AG04450 (cell line): ENCODE measurements at regions not wholly inside any gene's neighbourhood (a gene's known extent, or its start where the extent isn't known, plus 50 kb on each side); places are given as distances from the start of the nearest gene placed in this dataset.

ENCODE experiments used
- CTCF ChIA-PET: fragments of 300-600, 350-600 bp; formaldehyde crosslinking; extraction: SDS; loops from one replicate; lab custom pipeline; 2022; ENCODE audit warnings: antibody characterized with exemption, inconsistent platforms; lab: Charles Lee
- POLR2A ChIA-PET: fragments of 350-600 bp; formaldehyde crosslinking; extraction: SDS; loops from one replicate; lab custom pipeline; 2021; ENCODE audit warnings: antibody characterized with exemption, inconsistent platforms; lab: Yijun Ruan, JAX
- DNase-seq: peaks from one replicate; pipeline ENCODE4 v3.0.0-alpha.2; 2011; ENCODE audit warnings: low read depth, low spot score
- H3K27ac ChIP-seq: one replicate; pipeline ENCODE4 v1.5.1; 2012; ENCODE audit warnings: low read depth, low read length, control low read depth
- H3K27me3 ChIP-seq: one replicate; pipeline ENCODE4 v1.6.0; 2012; ENCODE audit warnings: low read length; ENCODE audit not compliant: control insufficient read depth, insufficient read depth
- H3K4me3 ChIP-seq: 2 replicates; pipeline ENCODE4 v1.5.1; 2011; ENCODE audit warnings: mild to moderate bottlenecking, low read depth, low read length, control low read depth
- H3K9me3 ChIP-seq: 2 replicates; pipeline ENCODE4 v1.5.1; 2012; ENCODE audit warnings: low read length; ENCODE audit not compliant: control insufficient read depth, insufficient read depth
- TF ChIP-seq, protein P1 (sequence below): IDR thresholded peaks from 2 replicates; pipeline ENCODE4 v1.5.1; 2011; ENCODE audit warnings: low read depth, low read length, control low read depth, inconsistent platforms

DNA sequence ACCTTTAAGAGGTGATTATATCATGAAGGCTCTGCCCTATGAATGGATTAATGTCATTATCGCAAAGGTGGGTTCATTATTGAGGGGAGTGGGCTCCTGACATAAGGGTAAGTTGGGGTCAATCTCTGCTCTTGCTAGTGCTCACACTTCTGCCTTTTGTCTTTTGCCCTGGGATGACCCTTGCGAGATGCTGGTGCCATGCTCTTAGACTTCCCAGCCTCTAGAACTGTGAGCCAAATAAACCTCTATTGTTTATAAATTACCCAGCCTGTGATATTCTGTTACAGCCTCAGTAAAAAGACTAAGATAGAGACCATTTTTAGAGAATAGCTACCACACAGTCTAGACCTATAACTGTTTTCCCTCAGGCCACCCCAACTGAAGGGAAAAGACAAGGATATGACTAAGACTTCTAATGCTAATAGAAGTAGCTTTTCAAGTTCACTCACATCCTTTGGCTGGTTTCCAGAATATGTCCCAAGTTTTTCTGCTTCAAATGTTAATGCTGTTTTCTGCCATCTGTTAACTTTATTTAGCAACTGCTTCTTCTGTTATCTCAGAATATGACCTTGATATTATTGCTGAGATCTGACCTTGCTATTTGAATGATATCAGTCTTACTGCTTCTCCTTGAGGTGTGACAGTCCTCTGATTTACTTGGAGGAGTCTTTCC is 65.1 kb upstream of the STAM2 start:
- no peaks in the 10 kb centered on the region for H3K27me3 ChIP-seq
- POLR2A ChIA-PET, result interaction anchor here (0.6 kb wide), 1 partner anchor 299 kb away, joined by 11 read pairs; no protein-coding TSS in a partner anchor
- no peak overlapping the region for H3K27ac ChIP-seq
- no peak for DNase-seq
- CTCF ChIA-PET, result no interaction called here
- no peak overlapping the region for H3K4me3 ChIP-seq
- peaks cover 3% of the 10 kb centered on the region; the same call in 1 of the 2 replicates for H3K9me3 ChIP-seq
- TF ChIP-seq, protein P1, sequence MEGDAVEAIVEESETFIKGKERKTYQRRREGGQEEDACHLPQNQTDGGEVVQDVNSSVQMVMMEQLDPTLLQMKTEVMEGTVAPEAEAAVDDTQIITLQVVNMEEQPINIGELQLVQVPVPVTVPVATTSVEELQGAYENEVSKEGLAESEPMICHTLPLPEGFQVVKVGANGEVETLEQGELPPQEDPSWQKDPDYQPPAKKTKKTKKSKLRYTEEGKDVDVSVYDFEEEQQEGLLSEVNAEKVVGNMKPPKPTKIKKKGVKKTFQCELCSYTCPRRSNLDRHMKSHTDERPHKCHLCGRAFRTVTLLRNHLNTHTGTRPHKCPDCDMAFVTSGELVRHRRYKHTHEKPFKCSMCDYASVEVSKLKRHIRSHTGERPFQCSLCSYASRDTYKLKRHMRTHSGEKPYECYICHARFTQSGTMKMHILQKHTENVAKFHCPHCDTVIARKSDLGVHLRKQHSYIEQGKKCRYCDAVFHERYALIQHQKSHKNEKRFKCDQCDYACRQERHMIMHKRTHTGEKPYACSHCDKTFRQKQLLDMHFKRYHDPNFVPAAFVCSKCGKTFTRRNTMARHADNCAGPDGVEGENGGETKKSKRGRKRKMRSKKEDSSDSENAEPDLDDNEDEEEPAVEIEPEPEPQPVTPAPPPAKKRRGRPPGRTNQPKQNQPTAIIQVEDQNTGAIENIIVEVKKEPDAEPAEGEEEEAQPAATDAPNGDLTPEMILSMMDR, result no peak

DNA sequence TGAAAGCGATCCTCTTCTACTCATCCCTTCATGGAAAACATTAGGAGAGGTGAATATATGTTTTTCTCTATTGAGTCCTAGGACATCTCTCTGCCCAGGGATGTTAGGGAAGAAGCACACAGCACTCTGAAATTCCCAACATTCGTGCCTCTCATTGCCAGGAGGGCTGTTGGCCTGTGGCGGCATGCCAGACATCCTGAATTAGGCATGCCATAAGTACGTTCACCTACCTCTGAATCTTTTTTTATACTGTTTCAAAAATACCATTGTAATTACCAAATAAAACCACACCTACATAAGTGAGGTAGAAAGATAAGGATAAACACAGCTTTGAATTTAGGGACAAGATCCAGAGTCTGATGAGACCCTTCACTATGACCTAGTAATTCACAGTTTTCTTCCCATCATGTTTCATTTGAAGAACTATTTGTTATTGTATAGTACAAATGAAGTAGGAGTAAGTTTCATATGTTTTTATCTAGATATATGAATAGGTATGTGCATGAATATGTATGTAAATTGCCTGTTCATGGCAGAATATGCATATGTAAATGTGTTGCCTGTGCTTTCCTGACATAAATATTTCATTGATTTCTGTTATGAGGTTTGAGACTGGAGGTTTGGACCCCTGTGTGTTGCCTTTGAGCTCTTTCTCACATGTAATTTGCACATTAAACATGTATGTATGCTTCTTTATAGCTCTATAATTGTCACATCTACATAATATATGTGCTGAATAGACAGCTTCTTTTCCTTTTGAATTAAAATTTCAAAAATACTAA is 66.6 kb upstream of the STAM2 start:
- POLR2A ChIA-PET, result no interaction called here
- TF ChIP-seq, protein P1, result no peak
- no peak for DNase-seq
- Histone ChIP-seq H3K9me3 (peaks cover 3% of the 10 kb centered on the region; the same call in 1 of the 2 replicates), H3K27me3 (no peaks in the 10 kb centered on the region), H3K27ac (no peak overlapping the region), H3K4me3 (no peak overlapping the region)
- CTCF ChIA-PET, result interaction anchor here (0.6 kb wide), 1 partner anchor 217 kb away, joined by 3 read pairs; no protein-coding TSS in a partner anchor

DNA sequence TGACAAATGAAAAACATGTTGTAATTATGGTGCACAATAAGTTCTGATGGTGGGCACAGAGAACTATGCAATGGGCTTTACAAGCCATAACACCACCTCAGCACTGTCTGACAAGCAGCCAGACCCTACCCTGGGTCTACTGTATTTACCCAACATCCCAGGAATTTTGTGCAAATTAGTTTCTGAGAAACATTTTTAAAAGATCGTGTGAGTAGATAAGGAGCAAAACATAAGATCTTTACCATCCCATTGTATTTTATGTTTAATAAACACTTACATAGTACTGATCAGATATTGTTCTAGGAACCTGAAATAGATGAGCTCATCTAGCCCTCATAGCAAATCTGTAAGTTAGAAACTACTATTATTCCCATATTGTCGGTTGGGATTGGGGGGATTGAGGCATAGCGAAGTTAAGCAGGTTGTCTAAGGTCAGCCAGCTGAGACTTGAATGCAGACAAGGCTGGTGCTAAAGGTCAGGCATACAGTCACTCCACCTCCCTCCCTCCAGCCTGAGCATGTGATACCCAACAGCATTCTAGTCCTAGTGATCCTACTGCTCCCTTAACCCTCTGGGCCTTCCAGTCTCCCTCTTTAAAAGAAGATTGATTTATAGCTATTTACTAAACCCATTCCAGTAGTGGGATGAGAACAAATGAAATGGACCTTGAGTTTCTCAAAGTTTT is 67.4 kb upstream of the STAM2 start:
- Histone ChIP-seq H3K27ac (no peak overlapping the region), H3K27me3 (no peaks in the 10 kb centered on the region), H3K4me3 (no peak overlapping the region), H3K9me3 (peaks cover 3% of the 10 kb centered on the region; the same call in 1 of the 2 replicates)
- DNase-seq, result no peak
- ChIA-PET POLR2A (interaction anchor here (0.6 kb wide), 1 partner anchor 189 kb away, joined by 3 read pairs; no protein-coding TSS in a partner anchor), CTCF (no interaction called here)
- TF ChIP-seq, protein P1, result no peak

DNA sequence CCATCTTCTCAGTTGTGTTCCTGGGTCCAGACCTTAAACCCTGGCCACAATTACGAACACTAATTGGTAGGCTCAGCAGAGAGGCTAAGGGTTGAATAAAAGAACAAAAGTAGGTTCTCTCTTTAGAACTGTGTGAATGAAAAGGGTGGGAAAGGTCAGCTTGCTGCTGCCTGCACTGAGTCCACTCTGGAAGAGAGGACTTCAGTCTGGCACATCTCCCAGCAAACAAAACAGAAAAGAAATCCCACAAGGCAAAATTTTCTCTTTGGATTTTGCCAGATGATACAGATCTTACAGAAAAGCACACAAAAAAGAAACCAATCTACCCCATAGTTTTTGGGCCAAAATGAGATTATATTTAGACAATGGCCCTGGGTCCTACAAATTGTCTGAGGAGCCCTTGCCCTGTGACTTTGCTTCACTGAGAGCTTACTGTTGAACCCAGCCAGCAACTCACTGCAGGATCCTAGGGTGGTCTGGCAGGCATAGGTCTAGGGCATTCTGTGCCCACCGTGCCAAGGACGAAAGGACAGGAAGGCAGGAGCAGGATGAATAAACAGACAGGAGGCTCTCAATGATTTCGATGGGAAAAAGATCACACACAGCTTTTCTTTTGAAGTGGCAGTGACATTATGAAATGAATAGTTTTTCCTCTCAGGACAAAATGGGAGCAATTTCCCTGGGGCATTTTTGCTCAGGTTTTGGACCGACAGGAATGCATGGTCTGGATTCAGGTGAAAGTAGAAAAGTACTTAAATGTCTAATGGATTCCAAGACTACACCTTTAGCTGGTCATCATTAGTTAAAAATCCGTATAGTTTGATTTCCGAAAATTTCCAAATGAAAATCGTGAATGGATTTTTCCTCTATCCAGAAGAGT is 68.4 kb upstream of the STAM2 start:
- Histone ChIP-seq H3K27ac (no peak overlapping the region), H3K27me3 (no peaks in the 10 kb centered on the region), H3K9me3 (peaks cover 3% of the 10 kb centered on the region; the same call in 1 of the 2 replicates), H3K4me3 (no peak overlapping the region)
- ChIA-PET CTCF (no interaction called here), POLR2A (interaction anchor here (0.6 kb wide), 1 partner anchor 188 kb away, joined by 3 read pairs; no protein-coding TSS in a partner anchor)
- TF ChIP-seq, protein P1, result no peak
- no peak for DNase-seq
